A673 (cell line): ENCODE measurements at regions not wholly inside any gene's neighbourhood (a gene's known extent, or its start where the extent isn't known, plus 50 kb on each side); places are given as distances from the start of the nearest gene placed in this dataset.

Experiments used
- BruUV-seq: library from RNA; stranded (reverse); fragments of 400-500 nt; replicated peaks from 2 replicates; lab custom pipeline; 2021; lab: Mats Ljungman, UMichigan
- CTCF ChIA-PET: fragments of 300-600 bp; sonication (Branson Sonifier 250); formaldehyde crosslinking; loops from one replicate; lab custom pipeline; 2022; ENCODE audit warnings: antibody characterized with exemption; lab: Charles Lee
- POLR2A ChIA-PET: fragments of 300-600 bp; sonication (Branson Sonifier 250); formaldehyde crosslinking; loops from one replicate; lab custom pipeline; 2022; ENCODE audit warnings: antibody characterized with exemption; ENCODE audit not compliant: low non-redundant PET; lab: Charles Lee
- DNase-seq: peaks from one replicate; pipeline ENCODE4 v3.0.0-alpha.2; 2015; ENCODE audit warnings: low spot score
- H3K27ac ChIP-seq: fragments of 200-600 bp; sonication (generic); 2 replicates; pipeline ENCODE4 v1.5.1; 2016; ENCODE audit warnings: mixed run types, low read depth, mild to moderate bottlenecking, mixed read lengths, antibody characterized with exemption, low read length; ENCODE audit not compliant: poor library complexity, severe bottlenecking
- H3K27me3 ChIP-seq: fragments of 200-600 bp; sonication (generic); replicated peaks from 2 replicates; pipeline ENCODE4 v1.6.1; 2017; ENCODE audit warnings: mixed run types, low read depth, mild to moderate bottlenecking, mixed read lengths, antibody characterized with exemption, low read length; ENCODE audit not compliant: insufficient read depth, poor library complexity
- H3K36me3 ChIP-seq: fragments of 200-600 bp; sonication (generic); 2 replicates; pipeline ENCODE4 v1.6.1; 2016; ENCODE audit warnings: mixed run types, mild to moderate bottlenecking, mixed read lengths, antibody characterized with exemption, low read length; ENCODE audit not compliant: insufficient read depth, poor library complexity, severe bottlenecking
- H3K4me1 ChIP-seq: fragments of 200-600 bp; sonication (generic); 2 replicates; pipeline ENCODE4 v1.6.1; 2017; ENCODE audit warnings: mixed run types, mild to moderate bottlenecking, mixed read lengths, antibody characterized with exemption, low read length; ENCODE audit not compliant: insufficient read depth, poor library complexity, severe bottlenecking
- H3K4me3 ChIP-seq: fragments of 200-600 bp; sonication (generic); 2 replicates; pipeline ENCODE4 v1.5.1; 2016; ENCODE audit warnings: low read depth, mixed run types, mild to moderate bottlenecking, mixed read lengths, low read length; ENCODE audit not compliant: poor library complexity, severe bottlenecking
- H3K9me3 ChIP-seq: fragments of 200-600 bp; sonication (generic); 2 replicates; pipeline ENCODE4 v1.6.1; 2016; ENCODE audit warnings: mixed run types, low read depth, mild to moderate bottlenecking, mixed read lengths, antibody characterized with exemption, low read length; ENCODE audit not compliant: poor library complexity, severe bottlenecking
- EZH2 ChIP-seq: fragments of 200-600 bp; sonication (generic); IDR thresholded peaks from 2 replicates; pipeline ENCODE4 v1.6.1; 2017; ENCODE audit warnings: borderline replicate concordance, low read depth, mild to moderate bottlenecking, mixed read lengths, antibody characterized with exemption, low read length; ENCODE audit not compliant: poor library complexity, severe bottlenecking
- intact Hi-C: fragments of 100-400 bp; cut with micrococcal nuclease; formaldehyde crosslinking; loops from one replicate; pipeline ENCODE4 v1.10.0; 2022; ENCODE audit not compliant: unreplicated experiment
- TF ChIP-seq, protein P1 (sequence below): fragments of 300-800, 200-600 bp; sonication (generic); conservative IDR thresholded peaks from 2 replicates; pipeline ENCODE4 v1.5.1; 2017; ENCODE audit warnings: low read depth, mild to moderate bottlenecking, antibody characterized with exemption, low read length, moderate library complexity, mixed read lengths

DNA sequence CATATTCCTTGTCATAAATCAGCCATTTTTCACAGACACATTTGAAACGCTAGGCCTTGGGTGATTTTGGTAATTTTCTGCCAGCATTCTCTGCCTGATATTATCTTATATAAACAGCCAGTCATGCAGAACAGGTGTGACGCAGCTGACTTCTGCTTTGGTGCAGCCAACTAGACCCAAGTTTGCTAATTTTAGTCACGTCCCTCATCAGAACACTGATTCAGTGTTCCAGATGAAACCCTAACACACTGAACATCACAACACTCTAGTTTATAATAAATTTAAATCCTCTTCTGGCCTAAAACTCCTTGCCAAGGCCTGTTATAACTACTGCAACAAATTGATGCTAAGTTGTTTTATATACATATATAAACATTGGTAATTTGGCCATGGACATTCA lies 386.1 kb downstream of the SEC23A start:
- peak; percentile 33 for DNase-seq
- CTCF ChIA-PET, result no interaction called here
- no peak overlapping the region for H3K4me3 ChIP-seq
- H3K9me3 ChIP-seq, result no peaks in the 10 kb centered on the region
- no peaks in the 10 kb centered on the region for H3K36me3 ChIP-seq
- intact Hi-C loops, result no loop called here
- no peak for TF ChIP-seq EZH2
- TF ChIP-seq, protein P1, sequence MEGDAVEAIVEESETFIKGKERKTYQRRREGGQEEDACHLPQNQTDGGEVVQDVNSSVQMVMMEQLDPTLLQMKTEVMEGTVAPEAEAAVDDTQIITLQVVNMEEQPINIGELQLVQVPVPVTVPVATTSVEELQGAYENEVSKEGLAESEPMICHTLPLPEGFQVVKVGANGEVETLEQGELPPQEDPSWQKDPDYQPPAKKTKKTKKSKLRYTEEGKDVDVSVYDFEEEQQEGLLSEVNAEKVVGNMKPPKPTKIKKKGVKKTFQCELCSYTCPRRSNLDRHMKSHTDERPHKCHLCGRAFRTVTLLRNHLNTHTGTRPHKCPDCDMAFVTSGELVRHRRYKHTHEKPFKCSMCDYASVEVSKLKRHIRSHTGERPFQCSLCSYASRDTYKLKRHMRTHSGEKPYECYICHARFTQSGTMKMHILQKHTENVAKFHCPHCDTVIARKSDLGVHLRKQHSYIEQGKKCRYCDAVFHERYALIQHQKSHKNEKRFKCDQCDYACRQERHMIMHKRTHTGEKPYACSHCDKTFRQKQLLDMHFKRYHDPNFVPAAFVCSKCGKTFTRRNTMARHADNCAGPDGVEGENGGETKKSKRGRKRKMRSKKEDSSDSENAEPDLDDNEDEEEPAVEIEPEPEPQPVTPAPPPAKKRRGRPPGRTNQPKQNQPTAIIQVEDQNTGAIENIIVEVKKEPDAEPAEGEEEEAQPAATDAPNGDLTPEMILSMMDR, result no peak
- H3K27ac ChIP-seq, result peak overlapping the region; percentile 12
- POLR2A ChIA-PET, result no interaction called here
- peaks cover 7% of the 10 kb centered on the region for H3K4me1 ChIP-seq
- H3K27me3 ChIP-seq, result no peaks in the 10 kb centered on the region
- no TSS peak for BruUV-seq

DNA sequence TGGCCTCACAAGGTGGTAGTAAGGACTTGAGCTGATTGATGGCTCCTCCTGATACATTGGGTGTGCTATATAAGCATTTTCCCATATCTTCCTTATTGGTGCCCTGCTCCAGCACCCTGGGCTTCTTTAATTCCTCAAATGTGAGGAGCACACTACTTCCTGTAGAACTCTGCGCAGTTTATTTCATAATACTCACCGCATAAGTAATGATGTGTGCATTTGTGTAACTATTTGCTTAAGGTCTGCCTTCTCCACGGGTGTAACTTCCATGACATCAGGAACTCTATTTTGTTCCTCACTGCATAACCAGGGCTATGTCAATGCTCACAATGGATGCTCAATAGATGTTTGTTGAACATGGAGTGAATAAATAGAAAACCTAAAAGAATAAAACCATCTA lies 392.2 kb downstream of the SEC23A start:
- CTCF ChIA-PET, result no interaction called here
- BruUV-seq, result no TSS peak

DNA sequence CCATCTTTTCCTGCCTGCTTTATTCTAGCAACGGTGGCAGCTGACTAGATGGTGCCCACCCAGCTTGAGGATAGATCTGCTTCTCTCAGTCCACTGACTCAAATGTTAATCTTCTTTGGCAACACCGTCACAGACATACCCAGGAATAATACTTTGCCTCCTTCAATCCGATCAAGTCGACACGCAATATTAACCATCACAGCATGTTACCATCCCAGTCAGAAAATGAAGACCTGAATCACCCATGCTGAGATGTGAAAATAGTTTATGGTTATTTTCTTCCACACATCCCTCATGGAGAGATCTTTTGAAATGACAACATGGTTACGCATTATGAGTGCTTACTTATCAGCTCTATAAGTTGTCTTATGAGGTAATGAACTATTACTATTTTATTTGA lies 392.8 kb downstream of the SEC23A start:
- no peak overlapping the region for H3K4me3 ChIP-seq
- DNase-seq, result peak; percentile 62
- H3K36me3 ChIP-seq, result no peaks in the 10 kb centered on the region
- TF ChIP-seq, protein P1, result no peak
- no peak for TF ChIP-seq EZH2
- H3K27ac ChIP-seq, result no peak overlapping the region
- intact Hi-C loops, result no loop called here
- ChIA-PET POLR2A (no interaction called here), CTCF (no interaction called here)
- H3K9me3 ChIP-seq, result no peaks in the 10 kb centered on the region
- no TSS peak for BruUV-seq
- H3K27me3 ChIP-seq, result no peaks in the 10 kb centered on the region
- peaks cover 8% of the 10 kb centered on the region for H3K4me1 ChIP-seq

More for the DNA sequence above, 392.2 kb downstream of the SEC23A start:
- Histone ChIP-seq H3K27me3 (no peaks in the 10 kb centered on the region), H3K4me1 (peaks cover 8% of the 10 kb centered on the region), H3K36me3 (no peaks in the 10 kb centered on the region), H3K9me3 (no peaks in the 10 kb centered on the region), H3K27ac (no peak overlapping the region), H3K4me3 (no peak overlapping the region)
- intact Hi-C loops, result no loop called here
- TF ChIP-seq EZH2, result no peak
- TF ChIP-seq, protein P1, result no peak
- no peak for DNase-seq
- POLR2A ChIA-PET, result interaction anchor here (0.6 kb wide), 1 partner anchor 262 kb away, joined by 3 read pairs; no protein-coding TSS in a partner anchor
